ENCODE measurements at regions not wholly inside any gene's neighbourhood (a gene's known extent, or its start where the extent isn't known, plus 50 kb on each side); places are given as distances from the start of the nearest gene placed in this dataset.

GRCh38 chr17:68686108-68686988 lies 85.2 kb upstream of the FAM20A start:
- TF ChIP-seq CTCF (IDR thresholded peaks at IDR 0.05) (no peak), POLR2A (IDR thresholded peaks at IDR 0.05) (no peak)

All from adrenal gland (tissue), 5 donors.